ENCODE measurements at regions not wholly inside any gene's neighbourhood (a gene's known extent, or its start where the extent isn't known, plus 50 kb on each side); places are given as distances from the start of the nearest gene placed in this dataset.

GRCh38 chr7:32144676-32145075 is 74.5 kb upstream of the PDE1C start:
- no peaks in the 10 kb centered on the region for H4K20me1 ChIP-seq (ENCODE audit: insufficient read depth)
- WGBS (ENCODE audit: low lambda C conversion rate) = 49% methylated on average over 4 of the region's 4 CpGs
- H3K9me2 ChIP-seq = no peaks in the 10 kb centered on the region
- no peaks in the 10 kb centered on the region for H3K36me3 ChIP-seq (replicated peaks in 1 of 2; ENCODE audit: control insufficient read depth in 1 of 2, insufficient read depth in 2 of 2, low read length in 1 of 2)
- H3K27me3 ChIP-seq (ENCODE audit: insufficient read depth) = no peaks in the 10 kb centered on the region
- TF ChIP-seq REST (IDR thresholded peaks at IDR 0.05; ENCODE audit: low read depth, low read length) = no peak
- no peak for TF ChIP-seq FOSL2 (IDR thresholded peaks at IDR 0.05; ENCODE audit: borderline replicate concordance, low read depth)
- H3K9ac ChIP-seq = no peak overlapping the region
- CTCF ChIA-PET = interaction anchor here (0.6 kb wide), 1 partner anchor 65 kb away, joined by 3 read pairs; no protein-coding TSS in a partner anchor
- POLR2A ChIA-PET = no interaction called here
- H3K27ac ChIP-seq (ENCODE audit: low read depth in 2 of 2, low read length in 1 of 2) = no peak overlapping the region
- 0 out of 4 replicates have a peak, but pooled peaks cover 0 to 4% of the 10 kb centered on the region in 2 experiments for H3K4me1 ChIP-seq (ENCODE audit: control insufficient read depth in 1 of 2, insufficient read depth in 2 of 2, low read depth in 1 of 2, low read length in 1 of 2)
- no peaks in the 10 kb centered on the region for H3K9me3 ChIP-seq
- H3K4me3 ChIP-seq (ENCODE audit: low read depth in 2 of 2, low read length in 1 of 2) = no peak overlapping the region
- no peaks in the 10 kb centered on the region for H3K79me2 ChIP-seq (ENCODE audit: insufficient read depth)
- peaks cover 4% of the 10 kb centered on the region for H3F3A ChIP-seq (replicated peaks; ENCODE audit: insufficient read depth)
- H3K4me2 ChIP-seq = no peak overlapping the region
- no peak for DNase-seq
- no peak overlapping the region for H2AFZ ChIP-seq (ENCODE audit: low read depth)

DNA sequence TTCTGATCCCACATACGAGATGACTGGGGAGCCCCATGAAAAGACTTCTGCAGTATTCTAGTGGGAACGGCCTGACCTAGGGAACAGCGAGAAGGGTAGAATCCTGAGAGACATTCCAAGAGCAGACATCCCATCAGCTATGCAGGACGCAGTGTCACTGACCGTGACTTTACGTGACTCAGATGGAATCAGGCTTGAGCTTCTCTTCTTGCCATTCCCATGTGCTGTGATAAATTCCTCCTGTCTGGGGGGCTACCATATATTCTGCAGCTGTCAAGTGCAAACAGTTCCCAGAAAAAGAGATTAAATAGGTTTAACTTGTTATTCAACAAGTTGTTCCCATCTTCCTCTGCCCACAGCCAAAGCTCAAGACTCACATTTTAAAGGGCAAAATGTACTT is 73.1 kb upstream of the PDE1C start:
- Histone ChIP-seq H2AFZ (ENCODE audit: low read depth) (0 out of 2 replicates have a peak overlapping the region, but pooled peaks have one; percentile 3), H3K27ac (ENCODE audit: low read depth in 2 of 2, low read length in 1 of 2) (0 out of 4 replicates have a peak overlapping the region, but pooled peaks of 1 of the 2 experiments have one; percentile 9), H3F3A (replicated peaks; ENCODE audit: insufficient read depth) (peaks cover 4% of the 10 kb centered on the region), H3K4me3 (ENCODE audit: low read depth in 2 of 2, low read length in 1 of 2) (no peak overlapping the region), H3K4me1 (ENCODE audit: control insufficient read depth in 1 of 2, insufficient read depth in 2 of 2, low read depth in 1 of 2, low read length in 1 of 2) (0 out of 4 replicates have a peak, but pooled peaks cover 0 to 4% of the 10 kb centered on the region in 2 experiments), H3K9me3 (no peaks in the 10 kb centered on the region), H3K9me2 (no peaks in the 10 kb centered on the region), H3K9ac (no peak overlapping the region), H4K20me1 (ENCODE audit: insufficient read depth) (no peaks in the 10 kb centered on the region), H3K4me2 (no peak overlapping the region), H3K36me3 (replicated peaks in 1 of 2; ENCODE audit: control insufficient read depth in 1 of 2, insufficient read depth in 2 of 2, low read length in 1 of 2) (no peaks in the 10 kb centered on the region), H3K27me3 (ENCODE audit: insufficient read depth) (no peaks in the 10 kb centered on the region), H3K79me2 (ENCODE audit: insufficient read depth) (no peaks in the 10 kb centered on the region)
- CTCF ChIA-PET = interaction anchor here (0.9 to 1.5 kb wide), 2 partner anchors 18 to 399 kb away, joined by 3 read pairs; no protein-coding TSS in a partner anchor
- DNase-seq = no peak
- TF ChIP-seq, protein P1, sequence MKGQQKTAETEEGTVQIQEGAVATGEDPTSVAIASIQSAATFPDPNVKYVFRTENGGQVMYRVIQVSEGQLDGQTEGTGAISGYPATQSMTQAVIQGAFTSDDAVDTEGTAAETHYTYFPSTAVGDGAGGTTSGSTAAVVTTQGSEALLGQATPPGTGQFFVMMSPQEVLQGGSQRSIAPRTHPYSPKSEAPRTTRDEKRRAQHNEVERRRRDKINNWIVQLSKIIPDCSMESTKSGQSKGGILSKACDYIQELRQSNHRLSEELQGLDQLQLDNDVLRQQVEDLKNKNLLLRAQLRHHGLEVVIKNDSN (IDR thresholded peaks at IDR 0.05; ENCODE audit: borderline replicate concordance, low read depth) = no peak
- no peak for TF ChIP-seq ZBTB33 (IDR thresholded peaks at IDR 0.05; ENCODE audit: borderline replicate concordance, low read depth)
- no peak for TF ChIP-seq POLR2AphosphoS5 (IDR thresholded peaks at IDR 0.05; ENCODE audit: low read depth, low read length)
- no peak for TF ChIP-seq FOXJ3 (CRISPR knock-in tag; IDR thresholded peaks at IDR 0.05)
- TF ChIP-seq FOSL2 (IDR thresholded peaks at IDR 0.05; ENCODE audit: borderline replicate concordance, low read depth) = no peak
- TF ChIP-seq EZH2phosphoT487 (IDR thresholded peaks at IDR 0.05; ENCODE audit: borderline replicate concordance, low read depth) = no peak
- TF ChIP-seq GATA2 (CRISPR knock-in tag; IDR thresholded peaks at IDR 0.05) = no peak
- TF ChIP-seq, protein P2, sequence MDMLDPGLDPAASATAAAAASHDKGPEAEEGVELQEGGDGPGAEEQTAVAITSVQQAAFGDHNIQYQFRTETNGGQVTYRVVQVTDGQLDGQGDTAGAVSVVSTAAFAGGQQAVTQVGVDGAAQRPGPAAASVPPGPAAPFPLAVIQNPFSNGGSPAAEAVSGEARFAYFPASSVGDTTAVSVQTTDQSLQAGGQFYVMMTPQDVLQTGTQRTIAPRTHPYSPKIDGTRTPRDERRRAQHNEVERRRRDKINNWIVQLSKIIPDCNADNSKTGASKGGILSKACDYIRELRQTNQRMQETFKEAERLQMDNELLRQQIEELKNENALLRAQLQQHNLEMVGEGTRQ (IDR thresholded peaks at IDR 0.05; ENCODE audit: borderline replicate concordance, low read depth, low read length) = no peak
- TF ChIP-seq SMC3 (IDR thresholded peaks at IDR 0.05; ENCODE audit: low read depth, low read length) = no peak
- TF ChIP-seq ELF1 (IDR thresholded peaks at IDR 0.05) = no peak
- TF ChIP-seq YY1 (IDR thresholded peaks at IDR 0.05; ENCODE audit: low read depth) = no peak
- TF ChIP-seq RCOR1 (IDR thresholded peaks at IDR 0.05; ENCODE audit: low read length) = no peak
- no peak for TF ChIP-seq NFIC (IDR thresholded peaks at IDR 0.05; ENCODE audit: borderline replicate concordance)
- no peak for TF ChIP-seq RFX5 (IDR thresholded peaks at IDR 0.05; ENCODE audit: low read length)
- no peak for TF ChIP-seq GABPA (IDR thresholded peaks at IDR 0.05; ENCODE audit: low read depth)
- no peak for TF ChIP-seq NRF1 (IDR thresholded peaks at IDR 0.05; ENCODE audit: low read depth, low read length)
- TF ChIP-seq EP300 (IDR thresholded peaks at IDR 0.05; ENCODE audit: borderline replicate concordance in 1 of 2, low read depth in 1 of 2, low read length in 1 of 2) = no peak
- no peak for TF ChIP-seq MXI1 (IDR thresholded peaks at IDR 0.05; ENCODE audit: low read depth, low read length)
- WGBS (ENCODE audit: low lambda C conversion rate) = 42% methylated on average over 6 of the region's 6 CpGs
- POLR2A ChIA-PET = no interaction called here

All from SK-N-SH (cell line).